Mesenchymal stem cell (in vitro differentiated cells and primary cell): ENCODE measurements at regions not wholly inside any gene's neighbourhood (a gene's known extent, or its start where the extent isn't known, plus 50 kb on each side); places are given as distances from the start of the nearest gene placed in this dataset.
"Not testable (repeated sequence)": the region's sequence is repeated elsewhere in the genome, so short reads cannot be mapped to it uniquely, and the experiment has no call there.

Source experiments
- DNase-seq: peaks from one replicate; pipeline ENCODE4 v3.0.0-alpha.2; 2013
- H2AFZ ChIP-seq: one replicate; pipeline ENCODE4 v1.6.1; 2013; ENCODE audit warnings: low read depth, mild to moderate bottlenecking, control low read depth, inconsistent platforms, low read length, moderate library complexity
- H2AK5ac ChIP-seq: 2 replicates; pipeline ENCODE4 v1.6.1; 2013; ENCODE audit warnings: low read length, moderate library complexity, mild to moderate bottlenecking, inconsistent platforms; ENCODE audit not compliant: severe bottlenecking
- H2BK120ac ChIP-seq: one replicate; pipeline ENCODE4 v1.6.1; 2013; ENCODE audit warnings: low read depth, mild to moderate bottlenecking, inconsistent platforms, low read length, moderate library complexity
- H2BK12ac ChIP-seq, 2 experiments: one replicate each; pipeline ENCODE4 v1.6.1; 2013; ENCODE audit warnings: inconsistent platforms in 2 of 2, low read length in 2 of 2, mild to moderate bottlenecking in 2 of 2, moderate library complexity in 2 of 2, control low read depth in 1 of 2
- H2BK15ac ChIP-seq: one replicate; pipeline ENCODE4 v1.6.1; 2013; ENCODE audit warnings: mild to moderate bottlenecking, low read depth, inconsistent platforms; ENCODE audit not compliant: poor library complexity, severe bottlenecking
- H2BK5ac ChIP-seq: 2 replicates; pipeline ENCODE4 v1.6.1; 2013; ENCODE audit warnings: low read depth, mild to moderate bottlenecking, low read length, control low read depth, inconsistent platforms; ENCODE audit not compliant: poor library complexity, severe bottlenecking
- H3K14ac ChIP-seq, 2 experiments: one replicate each; pipeline ENCODE4 v1.6.1; 2013; ENCODE audit warnings: inconsistent platforms in 2 of 2, low read length in 2 of 2, control low read depth in 1 of 2, mild to moderate bottlenecking in 1 of 2, moderate library complexity in 1 of 2
- H3K18ac ChIP-seq, 2 experiments: one replicate each; pipeline ENCODE4 v1.6.1; 2013; ENCODE audit warnings: inconsistent platforms in 2 of 2, low read length in 2 of 2, control low read depth in 1 of 2, low read depth in 1 of 2, mild to moderate bottlenecking in 1 of 2
- H3K23ac ChIP-seq, 2 experiments: one replicate each; pipeline ENCODE4 v1.6.1; 2013; ENCODE audit warnings: inconsistent platforms in 2 of 2, low read length in 2 of 2, mild to moderate bottlenecking in 2 of 2, moderate library complexity in 2 of 2, control low read depth in 1 of 2
- H3K27ac ChIP-seq: 2 replicates; pipeline ENCODE4 v1.5.1; 2013; ENCODE audit warnings: mild to moderate bottlenecking, moderate library complexity, low read length, control low read depth, inconsistent platforms; ENCODE audit not compliant: poor library complexity, severe bottlenecking
- H3K27me3 ChIP-seq, 2 experiments: 2 replicates each; pipeline versions ENCODE4 v1.6.1 to v1.7.0; 2013; ENCODE audit warnings: low read length in 2 of 2, mild to moderate bottlenecking in 2 of 2, moderate library complexity in 2 of 2, control low read depth in 1 of 2, inconsistent platforms in 1 of 2; ENCODE audit not compliant: control insufficient read depth in 1 of 2, insufficient read depth in 1 of 2
- H3K36me3 ChIP-seq, 2 experiments: 2 replicates each; pipeline versions ENCODE4 v1.6.1 to v1.7.0; 2013; ENCODE audit warnings: low read length in 2 of 2, control low read depth in 1 of 2, inconsistent platforms in 1 of 2, low read depth in 1 of 2, mild to moderate bottlenecking in 1 of 2; ENCODE audit not compliant: insufficient read depth in 2 of 2, control insufficient read depth in 1 of 2
- H3K4ac ChIP-seq, 2 experiments: one replicate each; pipeline ENCODE4 v1.6.1; 2013; ENCODE audit warnings: inconsistent platforms in 2 of 2, low read length in 2 of 2, mild to moderate bottlenecking in 2 of 2, moderate library complexity in 2 of 2, control low read depth in 1 of 2, low read depth in 1 of 2
- H3K4me1 ChIP-seq: 2 replicates; pipeline ENCODE4 v1.6.1; 2013; ENCODE audit warnings: low read depth, low read length, control low read depth; ENCODE audit not compliant: control insufficient read depth, insufficient read depth
- H3K4me2 ChIP-seq: 2 replicates; pipeline ENCODE4 v1.6.1; 2013; ENCODE audit warnings: low read length, mild to moderate bottlenecking, inconsistent platforms; ENCODE audit not compliant: poor library complexity, severe bottlenecking
- H3K4me3 ChIP-seq, 2 experiments: 2 replicates each; pipeline versions ENCODE4 v1.5.1 to v1.7.0; 2013; ENCODE audit warnings: low read length in 2 of 2, mild to moderate bottlenecking in 2 of 2, control low read depth in 1 of 2, low read depth in 1 of 2; ENCODE audit not compliant: insufficient read depth in 1 of 2
- H3K79me1 ChIP-seq: replicated peaks from 2 replicates; pipeline ENCODE4 v1.6.1; 2013; ENCODE audit warnings: mild to moderate bottlenecking, control low read depth, low read length, inconsistent platforms; ENCODE audit not compliant: poor library complexity, severe bottlenecking
- H3K9ac ChIP-seq: 2 replicates; pipeline ENCODE4 v1.7.0; 2013; ENCODE audit warnings: mild to moderate bottlenecking, low read length, moderate library complexity
- H3K9me3 ChIP-seq: 2 replicates; pipeline ENCODE4 v1.7.0; 2013; ENCODE audit warnings: mild to moderate bottlenecking, low read length; ENCODE audit not compliant: control insufficient read depth
- H4K8ac ChIP-seq: one replicate; pipeline ENCODE4 v1.6.1; 2013; ENCODE audit warnings: inconsistent platforms, mild to moderate bottlenecking, low read length, moderate library complexity
- H4K91ac ChIP-seq: one replicate; pipeline ENCODE4 v1.6.1; 2013; ENCODE audit warnings: mild to moderate bottlenecking, low read length, inconsistent platforms
- WGBS: methylation state at CpG from one replicate; pipeline ENCODE4 v1.1.7; 2013; ENCODE audit warnings: mixed read lengths; 5-methylcytosine and 5-hydroxymethylcytosine counted together

- H3K4me2 ChIP-seq, result peak overlapping the region; percentile 31
- not testable (repeated sequence) for H3K36me3 ChIP-seq, H2AK5ac ChIP-seq, H3K27me3 ChIP-seq, H2BK12ac ChIP-seq, H3K23ac ChIP-seq, H3K9me3 ChIP-seq, H2BK5ac ChIP-seq, H3K4me1 ChIP-seq, H3K79me1 ChIP-seq, H3K27ac ChIP-seq, H3K14ac ChIP-seq, H4K91ac ChIP-seq, H2BK15ac ChIP-seq, H3K18ac ChIP-seq, H2BK120ac ChIP-seq
- WGBS, result 22% methylated on average over 4 of the region's 24 CpGs
- H3K9ac ChIP-seq, result peak overlapping the region; percentile 76
- peak overlapping the region in 1 of 2 experiments; percentile 72 for H3K4me3 ChIP-seq
- DNase-seq, result peak; percentile 66
- peak overlapping the region; percentile 69 for H4K8ac ChIP-seq
- H3K4ac ChIP-seq, result peak overlapping the region in 1 of 2 experiments; percentile 71
- H2AFZ ChIP-seq, result peak overlapping the region; percentile 74
These were observed 112.9 kb downstream of the ZNF330 start for GRCh38 chr4:141333456-141334230.

GRCh38 chr4:141335166-141335565, 114.5 kb downstream of the ZNF330 start:
- no peak overlapping the region for H2BK5ac ChIP-seq
- H2BK120ac ChIP-seq, result no peak overlapping the region
- WGBS, result 80% methylated on average over 1 of the region's 1 CpG
- no peak overlapping the region for H2BK12ac ChIP-seq
- no peak overlapping the region for H3K4me2 ChIP-seq
- H3K4ac ChIP-seq, result no peak overlapping the region
- H2AFZ ChIP-seq, result no peak overlapping the region
- H3K4me3 ChIP-seq, result no peak overlapping the region
- no peak overlapping the region for H3K18ac ChIP-seq
- no peak overlapping the region for H3K23ac ChIP-seq
- H3K79me1 ChIP-seq, result no peaks in the 10 kb centered on the region
- H4K8ac ChIP-seq, result no peak overlapping the region
- H3K4me1 ChIP-seq, result peaks cover 4% of the 10 kb centered on the region
- H2AK5ac ChIP-seq, result no peak overlapping the region
- no peak overlapping the region for H2BK15ac ChIP-seq
- H3K9me3 ChIP-seq, result no peaks in the 10 kb centered on the region
- H3K36me3 ChIP-seq, result no peaks in the 10 kb centered on the region
- H3K27me3 ChIP-seq, result no peaks in the 10 kb centered on the region
- H3K14ac ChIP-seq, result no peak overlapping the region
- H4K91ac ChIP-seq, result no peak overlapping the region
- no peak overlapping the region for H3K27ac ChIP-seq
- H3K9ac ChIP-seq, result no peak overlapping the region
- DNase-seq, result no peak

GRCh38 chr4:141338238-141338637, 117.5 kb downstream of the ZNF330 start:
- no peak overlapping the region for H3K23ac ChIP-seq
- no peak overlapping the region for H2BK5ac ChIP-seq
- H3K4me2 ChIP-seq, result no peak overlapping the region
- H3K4me1 ChIP-seq, result peaks cover 3% of the 10 kb centered on the region
- no peaks in the 10 kb centered on the region for H3K9me3 ChIP-seq
- no peak overlapping the region for H3K27ac ChIP-seq
- H2BK120ac ChIP-seq, result no peak overlapping the region
- no peak overlapping the region for H3K14ac ChIP-seq
- H2BK15ac ChIP-seq, result no peak overlapping the region
- no peak overlapping the region for H4K91ac ChIP-seq
- H3K18ac ChIP-seq, result no peak overlapping the region
- no peaks in the 10 kb centered on the region for H3K27me3 ChIP-seq
- H3K9ac ChIP-seq, result no peak overlapping the region
- H3K4ac ChIP-seq, result no peak overlapping the region
- no peak for DNase-seq
- no peak overlapping the region for H2AFZ ChIP-seq
- H2BK12ac ChIP-seq, result no peak overlapping the region
- no peaks in the 10 kb centered on the region for H3K79me1 ChIP-seq
- no peaks in the 10 kb centered on the region for H3K36me3 ChIP-seq
- H3K4me3 ChIP-seq, result no peak overlapping the region
- no peak overlapping the region for H4K8ac ChIP-seq
- H2AK5ac ChIP-seq, result no peak overlapping the region
- 100% methylated on average over 1 of the region's 1 CpG for whole genome bisulfite sequencing

- Histone ChIP-seq H2AK5ac (peak overlapping the region; percentile 85), H3K27ac (no peak overlapping the region), H3K4ac (no peak overlapping the region), H4K8ac (no peak overlapping the region), H2AFZ (no peak overlapping the region), H3K9me3 (no peaks in the 10 kb centered on the region), H3K9ac (no peak overlapping the region), H2BK12ac (no peak overlapping the region), H3K4me1 (peaks cover 3% of the 10 kb centered on the region), H3K18ac (no peak overlapping the region), H3K4me3 (no peak overlapping the region), H4K91ac (no peak overlapping the region), H3K23ac (no peak overlapping the region), H3K27me3 (no peaks in the 10 kb centered on the region), H3K4me2 (no peak overlapping the region), H2BK120ac (no peak overlapping the region), H3K36me3 (no peaks in the 10 kb centered on the region), H2BK5ac (no peak overlapping the region), H3K14ac (no peak overlapping the region), H2BK15ac (no peak overlapping the region), H3K79me1 (no peaks in the 10 kb centered on the region)
- DNase-seq, result no peak
- WGBS, result 80% methylated on average over 1 of the region's 3 CpGs
These were observed 118.7 kb downstream of the ZNF330 start for GRCh38 chr4:141339391-141339790.
